ENCODE measurements at regions not wholly inside any gene's neighbourhood (a gene's known extent, or its start where the extent isn't known, plus 50 kb on each side); places are given as distances from the start of the nearest gene placed in this dataset.
"Not testable (repeated sequence)": the region's sequence is repeated elsewhere in the genome, so short reads cannot be mapped to it uniquely, and the experiment has no call there.

DNA sequence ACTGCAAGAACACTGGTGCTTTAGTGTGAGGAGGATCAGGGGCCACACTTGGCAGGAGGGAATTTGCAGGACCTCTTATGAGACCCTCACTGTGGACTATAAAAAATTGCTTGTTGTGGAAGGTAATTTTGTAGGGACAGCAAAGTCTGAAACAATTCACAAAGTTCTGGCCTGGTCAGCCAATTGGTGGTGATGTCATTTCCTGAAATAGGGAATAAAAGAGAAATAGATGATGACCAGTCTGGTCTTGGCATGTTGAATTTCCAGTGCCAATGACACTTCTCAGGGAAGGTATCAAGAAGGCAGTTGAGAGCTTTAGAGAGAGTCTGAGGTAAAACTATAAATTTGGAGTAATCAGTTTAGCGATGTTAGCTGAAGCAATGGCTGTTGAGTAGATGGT is 129.3 kb upstream of the LMNTD1 start:
- Histone ChIP-seq H3K79me2 (ENCODE audit: insufficient read depth, low read length) (no peaks in the 10 kb centered on the region), H3K4me2 (ENCODE audit: insufficient read depth, low read length) (no peak overlapping the region), H3K27ac (ENCODE audit: low read length) (no peak overlapping the region), H3K9me3 (ENCODE audit: insufficient read depth, low read length, severe bottlenecking) (no peaks in the 10 kb centered on the region), H3K27me3 (ENCODE audit: insufficient read depth, low read length, poor library complexity) (no peaks in the 10 kb centered on the region), H3K36me3 (ENCODE audit: insufficient read depth, low read length) (no peaks in the 10 kb centered on the region), H2AFZ (ENCODE audit: low read depth, low read length) (no peak overlapping the region), H3K9ac (ENCODE audit: low read depth, low read length) (no peak overlapping the region), H4K20me1 (ENCODE audit: insufficient read depth, low read length) (no peaks in the 10 kb centered on the region), H3K4me1 (ENCODE audit: insufficient read depth, low read length) (no peaks in the 10 kb centered on the region), H3K4me3 (ENCODE audit: low read depth in 1 of 2, low read length in 2 of 2) (no peak overlapping the region)
- DNase-seq = no peak
- no peak for TF ChIP-seq CTCF (IDR thresholded peaks at IDR 0.05; ENCODE audit: borderline replicate concordance, extremely low read depth, low read length, poor library complexity, severe bottlenecking)
- no peak for ATAC-seq (ENCODE audit: insufficient read depth, low read depth)

DNA sequence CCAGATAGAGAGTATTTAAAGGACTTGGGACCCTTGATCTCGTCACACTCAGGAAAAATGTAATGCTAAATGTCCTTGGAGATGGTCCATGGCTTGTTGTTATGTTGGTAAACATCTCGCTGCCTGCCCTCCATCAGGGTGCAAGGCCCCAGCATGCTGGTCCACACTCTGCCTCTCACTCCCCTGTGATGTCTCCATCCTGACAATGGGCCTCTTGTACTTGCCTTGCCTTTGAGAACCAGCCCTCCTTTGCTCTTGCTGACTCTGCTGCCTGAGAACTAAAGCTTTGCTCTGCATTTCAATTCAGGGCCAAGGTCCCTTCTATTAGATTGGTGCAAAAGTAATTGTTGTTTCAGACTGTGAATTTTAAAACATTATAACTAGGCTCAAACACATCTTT is 131.0 kb upstream of the LMNTD1 start:
- Histone ChIP-seq H2AFZ (ENCODE audit: low read depth, low read length) (no peak overlapping the region), H3K4me1 (ENCODE audit: insufficient read depth, low read length) (no peaks in the 10 kb centered on the region), H3K9ac (ENCODE audit: low read depth, low read length) (no peak overlapping the region), H3K27me3 (ENCODE audit: insufficient read depth, low read length, poor library complexity) (no peaks in the 10 kb centered on the region), H3K79me2 (ENCODE audit: insufficient read depth, low read length) (no peaks in the 10 kb centered on the region), H3K4me3 (ENCODE audit: low read depth in 1 of 2, low read length in 2 of 2) (no peak overlapping the region), H3K4me2 (ENCODE audit: insufficient read depth, low read length) (no peak overlapping the region), H4K20me1 (ENCODE audit: insufficient read depth, low read length) (no peaks in the 10 kb centered on the region), H3K27ac (ENCODE audit: low read length) (no peak overlapping the region), H3K36me3 (ENCODE audit: insufficient read depth, low read length) (no peaks in the 10 kb centered on the region), H3K9me3 (ENCODE audit: insufficient read depth, low read length, severe bottlenecking) (no peaks in the 10 kb centered on the region)
- no peak for TF ChIP-seq CTCF (IDR thresholded peaks at IDR 0.05; ENCODE audit: borderline replicate concordance, extremely low read depth, low read length, poor library complexity, severe bottlenecking)
- TF ChIP-seq EZH2 (IDR thresholded peaks at IDR 0.05; ENCODE audit: borderline replicate concordance, low read depth, low read length, severe bottlenecking) = no peak
- DNase-seq (no peak), ATAC-seq (ENCODE audit: insufficient read depth, low read depth) (no peak)

DNA sequence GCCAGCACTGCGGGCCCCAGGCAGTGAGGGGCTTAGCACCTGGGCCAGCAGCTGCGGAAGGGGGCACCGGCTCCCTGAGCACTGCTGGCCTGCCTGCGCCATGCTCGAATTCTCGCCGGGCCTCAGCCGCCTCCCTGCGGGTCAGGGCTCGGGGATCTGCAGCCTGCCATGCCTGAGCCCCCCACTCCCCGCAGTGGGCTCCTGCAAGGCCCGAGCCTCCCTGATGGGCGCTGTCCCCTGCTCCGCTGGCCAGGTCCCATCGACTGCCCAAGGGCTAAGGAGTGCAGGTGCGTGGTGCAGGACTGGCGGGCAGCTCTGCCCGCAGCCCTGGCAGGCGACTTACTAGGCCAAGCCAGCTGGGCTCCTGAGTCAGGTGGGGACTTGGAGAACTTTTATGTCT is 133.3 kb upstream of the LMNTD1 start:
- H3K4me2 ChIP-seq (ENCODE audit: insufficient read depth, low read length) = no peak overlapping the region
- no peak overlapping the region for H2AFZ ChIP-seq (ENCODE audit: low read depth, low read length)
- no peaks in the 10 kb centered on the region for H3K79me2 ChIP-seq (ENCODE audit: insufficient read depth, low read length)
- H3K27me3 ChIP-seq (ENCODE audit: insufficient read depth, low read length, poor library complexity) = no peaks in the 10 kb centered on the region
- ATAC-seq (ENCODE audit: insufficient read depth, low read depth) (no peak), DNase-seq (no peak)
- H3K36me3 ChIP-seq (ENCODE audit: insufficient read depth, low read length) = no peaks in the 10 kb centered on the region
- no peaks in the 10 kb centered on the region for H4K20me1 ChIP-seq (ENCODE audit: insufficient read depth, low read length)
- no peaks in the 10 kb centered on the region for H3K4me1 ChIP-seq (ENCODE audit: insufficient read depth, low read length)
- no peak overlapping the region for H3K9ac ChIP-seq (ENCODE audit: low read depth, low read length)
- H3K27ac ChIP-seq (ENCODE audit: low read length) = no peak overlapping the region
- H3K4me3 ChIP-seq (ENCODE audit: low read depth in 1 of 2, low read length in 2 of 2) = no peak overlapping the region
- TF ChIP-seq CTCF (IDR thresholded peaks at IDR 0.05; ENCODE audit: borderline replicate concordance, extremely low read depth, low read length, poor library complexity, severe bottlenecking) (no peak), EZH2 (IDR thresholded peaks at IDR 0.05; ENCODE audit: borderline replicate concordance, low read depth, low read length, severe bottlenecking) (no peak)
- no peaks in the 10 kb centered on the region for H3K9me3 ChIP-seq (ENCODE audit: insufficient read depth, low read length, severe bottlenecking)

DNA sequence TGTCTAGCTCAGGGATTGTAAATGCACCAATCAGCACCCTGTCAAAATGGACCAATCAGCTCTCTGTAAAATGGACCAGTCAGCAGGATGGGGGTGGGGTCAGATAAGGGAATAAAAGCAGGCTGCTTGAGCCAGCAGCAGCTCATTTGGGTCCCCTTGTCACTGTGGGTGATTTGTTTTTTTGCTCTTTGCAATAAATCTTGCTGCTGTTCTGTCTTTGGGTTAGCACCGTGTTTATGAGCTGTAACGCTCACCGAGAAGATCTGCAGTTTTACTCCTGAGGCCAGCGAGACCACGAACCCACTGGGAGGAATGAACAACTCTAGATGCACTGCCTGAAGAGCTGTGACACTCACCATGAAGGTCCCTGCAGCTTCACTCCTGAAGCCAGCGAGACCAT is 134.1 kb upstream of the LMNTD1 start:
- ATAC-seq (ENCODE audit: insufficient read depth, low read depth) (no peak), DNase-seq (no peak)
- no peaks in the 10 kb centered on the region for H3K9me3 ChIP-seq (ENCODE audit: insufficient read depth, low read length, severe bottlenecking)
- H2AFZ ChIP-seq (ENCODE audit: low read depth, low read length) = no peak overlapping the region
- no peaks in the 10 kb centered on the region for H3K36me3 ChIP-seq (ENCODE audit: insufficient read depth, low read length)
- no peaks in the 10 kb centered on the region for H4K20me1 ChIP-seq (ENCODE audit: insufficient read depth, low read length)
- no peak overlapping the region for H3K9ac ChIP-seq (ENCODE audit: low read depth, low read length)
- no peaks in the 10 kb centered on the region for H3K79me2 ChIP-seq (ENCODE audit: insufficient read depth, low read length)
- H3K4me2 ChIP-seq (ENCODE audit: insufficient read depth, low read length) = no peak overlapping the region
- H3K4me3 ChIP-seq (ENCODE audit: low read depth in 1 of 2, low read length in 2 of 2) = no peak overlapping the region
- H3K27ac ChIP-seq (ENCODE audit: low read length) = no peak overlapping the region
- H3K27me3 ChIP-seq (ENCODE audit: insufficient read depth, low read length, poor library complexity) = no peaks in the 10 kb centered on the region
- H3K4me1 ChIP-seq (ENCODE audit: insufficient read depth, low read length) = no peaks in the 10 kb centered on the region
- no peak for TF ChIP-seq CTCF (IDR thresholded peaks at IDR 0.05; ENCODE audit: borderline replicate concordance, extremely low read depth, low read length, poor library complexity, severe bottlenecking)
- TF ChIP-seq EZH2 (IDR thresholded peaks at IDR 0.05; ENCODE audit: borderline replicate concordance, low read depth, low read length, severe bottlenecking) = no peak

- H3K4me1 ChIP-seq (ENCODE audit: insufficient read depth, low read length); H3K4me3 ChIP-seq (ENCODE audit: low read depth in 1 of 2, low read length in 2 of 2); H3K9me3 ChIP-seq (ENCODE audit: insufficient read depth, low read length, severe bottlenecking); H3K27ac ChIP-seq (ENCODE audit: low read length); H3K4me2 ChIP-seq (ENCODE audit: insufficient read depth, low read length); DNase-seq; H4K20me1 ChIP-seq (ENCODE audit: insufficient read depth, low read length); H3K27me3 ChIP-seq (ENCODE audit: insufficient read depth, low read length, poor library complexity); H3K79me2 ChIP-seq (ENCODE audit: insufficient read depth, low read length); ATAC-seq (ENCODE audit: insufficient read depth, low read depth); H2AFZ ChIP-seq (ENCODE audit: low read depth, low read length); H3K9ac ChIP-seq (ENCODE audit: low read depth, low read length); H3K36me3 ChIP-seq (ENCODE audit: insufficient read depth, low read length): not testable (repeated sequence)
Measured at GRCh38 chr12:25688851-25689250, 135.8 kb upstream of the LMNTD1 start.

Data from DND-41 (cell line).